ENCODE measurements at regions not wholly inside any gene's neighbourhood (a gene's known extent, or its start where the extent isn't known, plus 50 kb on each side); places are given as distances from the start of the nearest gene placed in this dataset.
"Not testable (repeated sequence)": the region's sequence is repeated elsewhere in the genome, so short reads cannot be mapped to it uniquely, and the experiment has no call there.

- ATAC-seq (replicated peaks in 6 of 8) = no peak
- no peak overlapping the region for H3K4me3 ChIP-seq
- 47 to 92% (median 66%) methylated on average over 1 to 10 of the region's 10 CpGs; no CpG with 5 or more reads in 1 of the 10 experiments for WGBS, 10 experiments
- no peaks in the 10 kb centered on the region for H3K4me1 ChIP-seq (replicated peaks in 1 of 2)
- in situ Hi-C loops (cut with MboI; ENCODE audit: low pct_unique_long_range_greater_than_20kb in 2 of 9, low sequenced_read_pairs in 9 of 9, unreplicated experiment in 9 of 9) = no loop called here
- no peak overlapping the region for H3K27ac ChIP-seq
Observed at GRCh38 chr17:31798205-31798724, 60.8 kb downstream of the COPRS start.

GRCh38 chr17:31795941-31796340, 63.1 kb downstream of the COPRS start:
- in situ Hi-C loops (cut with MboI; ENCODE audit: low pct_unique_long_range_greater_than_20kb in 2 of 9, low sequenced_read_pairs in 9 of 9, unreplicated experiment in 9 of 9); H3K27ac ChIP-seq; ATAC-seq (replicated peaks in 6 of 8); H3K4me3 ChIP-seq; H3K4me1 ChIP-seq (replicated peaks in 1 of 2): not testable (repeated sequence)
- 95 to 100% (median 100%) methylated on average over 1 to 5 of the region's 7 CpGs; no CpG with 5 or more reads in 2 of the 10 experiments for WGBS, 10 experiments

DNA sequence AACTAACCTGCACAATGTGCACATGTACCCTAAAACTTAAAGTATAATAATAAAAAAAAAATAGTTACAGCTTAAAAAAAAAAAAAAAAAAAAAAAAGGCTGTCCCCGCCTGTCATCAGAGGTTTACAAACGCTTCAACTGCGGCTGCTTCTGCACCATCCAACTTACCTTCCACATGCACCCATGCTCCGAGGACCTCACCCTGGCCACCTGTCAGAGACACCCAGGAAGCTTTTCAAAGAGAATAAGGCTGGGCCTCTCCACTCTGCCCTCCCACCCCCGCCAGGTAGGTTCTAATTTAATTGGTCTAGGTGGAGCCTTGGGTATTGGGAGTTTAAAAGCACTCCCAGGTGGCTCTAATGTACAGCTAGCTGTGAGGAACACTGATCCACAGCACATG, 64.9 kb downstream of the COPRS start:
- no peak for ATAC-seq (replicated peaks in 6 of 8)
- 60 to 100% (median 78%) methylated on average over 1 to 2 of the region's 5 CpGs; no CpG with 5 or more reads in 6 of the 10 experiments for WGBS, 10 experiments
- in situ Hi-C loops (cut with MboI; ENCODE audit: low pct_unique_long_range_greater_than_20kb in 2 of 9, low sequenced_read_pairs in 9 of 9, unreplicated experiment in 9 of 9) = no loop called here
- Histone ChIP-seq H3K4me1 (replicated peaks in 1 of 2) (no peaks in the 10 kb centered on the region), H3K27ac (no peak overlapping the region), H3K4me3 (no peak overlapping the region)

DNA sequence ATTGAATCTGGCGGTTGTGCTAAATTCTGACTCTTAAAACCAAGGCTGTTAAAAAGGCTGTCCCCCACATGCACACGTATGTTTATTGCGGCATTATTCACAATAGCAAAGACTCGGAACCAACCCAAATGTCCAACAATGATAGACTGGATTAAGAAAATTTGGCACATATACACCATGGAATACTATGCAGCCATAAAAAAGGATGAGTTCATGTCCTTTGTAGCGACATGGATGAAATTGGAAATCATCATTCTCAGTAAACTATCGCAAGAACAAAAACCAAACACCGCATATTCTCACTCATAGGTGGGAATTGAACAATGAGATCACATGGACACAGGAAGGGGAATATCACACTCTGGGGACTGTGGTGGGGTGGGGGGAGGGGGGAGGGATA, 65.4 kb downstream of the COPRS start:
- H3K4me3 ChIP-seq; H3K27ac ChIP-seq; H3K4me1 ChIP-seq (replicated peaks in 1 of 2); ATAC-seq (replicated peaks in 6 of 8); in situ Hi-C loops (cut with MboI; ENCODE audit: low pct_unique_long_range_greater_than_20kb in 2 of 9, low sequenced_read_pairs in 9 of 9, unreplicated experiment in 9 of 9): not testable (repeated sequence)
- 77 to 92% (median 90%) methylated on average over 2 to 3 of the region's 7 CpGs; no CpG with 5 or more reads in 7 of the 10 experiments for WGBS, 10 experiments

- Histone ChIP-seq H3K4me3 (no peak overlapping the region), H3K4me1 (replicated peaks in 1 of 2) (no peaks in the 10 kb centered on the region), H3K27ac (no peak overlapping the region)
- in situ Hi-C loops (cut with MboI; ENCODE audit: low pct_unique_long_range_greater_than_20kb in 2 of 9, low sequenced_read_pairs in 9 of 9, unreplicated experiment in 9 of 9) = no loop called here
- 17 to 100% (median 72%) methylated on average over 1 to 6 of the region's 6 CpGs; no CpG with 5 or more reads in 1 of the 10 experiments for WGBS, 10 experiments
- ATAC-seq (replicated peaks in 6 of 8) = no peak
Observed at GRCh38 chr17:31792007-31792585, 66.9 kb downstream of the COPRS start.

GRCh38 chr17:31789707-31790505, 69.1 kb downstream of the COPRS start:
- H3K4me3 ChIP-seq = no peak overlapping the region
- in situ Hi-C loops (cut with MboI; ENCODE audit: low pct_unique_long_range_greater_than_20kb in 2 of 9, low sequenced_read_pairs in 9 of 9, unreplicated experiment in 9 of 9) = no loop called here
- no peak for ATAC-seq (replicated peaks in 6 of 8)
- no peaks in the 10 kb centered on the region for H3K4me1 ChIP-seq (replicated peaks in 1 of 2)
- 51 to 93% (median 83%) methylated on average over 2 to 8 of the region's 12 CpGs; no CpG with 5 or more reads in 1 of the 10 experiments for WGBS, 10 experiments
- H3K27ac ChIP-seq = no peak overlapping the region

DNA sequence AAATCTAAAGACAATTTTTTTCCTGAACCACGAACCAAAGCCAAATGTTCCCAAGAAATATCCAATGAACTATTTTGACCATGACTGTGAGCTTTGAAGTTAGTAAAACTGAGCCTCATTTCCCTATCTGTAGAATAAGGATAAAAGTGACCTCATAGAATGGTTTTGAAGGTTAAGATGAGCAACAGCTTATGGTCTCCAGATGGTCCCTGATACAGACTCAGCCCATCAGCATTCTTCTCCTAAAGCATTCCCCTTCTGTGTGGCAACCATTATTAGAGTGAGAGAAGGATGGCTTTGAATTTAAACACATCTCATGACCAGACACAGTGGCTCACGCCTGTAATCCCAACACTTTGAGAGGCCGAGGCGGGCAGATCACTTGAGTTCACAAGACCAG, 70.1 kb downstream of the COPRS start:
- WGBS, 10 experiments = 41 to 100% (median 94%) methylated on average over 1 to 4 of the region's 4 CpGs; no CpG with 5 or more reads in 1 of the 10 experiments
- H3K4me3 ChIP-seq = no peak overlapping the region
- ATAC-seq (replicated peaks in 6 of 8) = no peak
- no peak overlapping the region for H3K27ac ChIP-seq
- H3K4me1 ChIP-seq (replicated peaks in 1 of 2) = no peaks in the 10 kb centered on the region
- in situ Hi-C loops (cut with MboI; ENCODE audit: low pct_unique_long_range_greater_than_20kb in 2 of 9, low sequenced_read_pairs in 9 of 9, unreplicated experiment in 9 of 9) = no loop called here

DNA sequence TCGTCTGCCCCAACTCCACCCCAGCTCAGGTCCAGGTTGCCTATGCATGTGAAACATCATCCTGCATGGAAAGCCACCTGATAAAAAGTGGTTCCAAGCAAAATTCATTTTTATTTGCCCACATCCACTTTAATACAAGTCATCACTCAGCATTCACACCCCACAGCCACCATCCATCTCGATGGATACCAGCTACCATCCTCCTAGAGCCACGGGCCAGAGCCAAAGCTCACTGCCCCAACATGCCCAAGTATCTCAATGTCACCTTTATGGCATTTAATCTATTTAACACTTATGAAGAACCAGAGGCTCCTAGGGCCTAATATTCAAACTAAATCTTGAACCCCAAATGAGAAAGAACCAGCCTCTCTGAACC, 70.5 kb downstream of the COPRS start:
- Histone ChIP-seq H3K4me3 (no peak overlapping the region), H3K4me1 (replicated peaks in 1 of 2) (no peaks in the 10 kb centered on the region), H3K27ac (no peak overlapping the region)
- in situ Hi-C loops (cut with MboI; ENCODE audit: low pct_unique_long_range_greater_than_20kb in 2 of 9, low sequenced_read_pairs in 9 of 9, unreplicated experiment in 9 of 9) = no loop called here
- 17 to 100% (median 77%) methylated on average over 1 to 3 of the region's 3 CpGs; no CpG with 5 or more reads in 3 of the 10 experiments for WGBS, 10 experiments
- no peak for ATAC-seq (replicated peaks in 6 of 8)

DNA sequence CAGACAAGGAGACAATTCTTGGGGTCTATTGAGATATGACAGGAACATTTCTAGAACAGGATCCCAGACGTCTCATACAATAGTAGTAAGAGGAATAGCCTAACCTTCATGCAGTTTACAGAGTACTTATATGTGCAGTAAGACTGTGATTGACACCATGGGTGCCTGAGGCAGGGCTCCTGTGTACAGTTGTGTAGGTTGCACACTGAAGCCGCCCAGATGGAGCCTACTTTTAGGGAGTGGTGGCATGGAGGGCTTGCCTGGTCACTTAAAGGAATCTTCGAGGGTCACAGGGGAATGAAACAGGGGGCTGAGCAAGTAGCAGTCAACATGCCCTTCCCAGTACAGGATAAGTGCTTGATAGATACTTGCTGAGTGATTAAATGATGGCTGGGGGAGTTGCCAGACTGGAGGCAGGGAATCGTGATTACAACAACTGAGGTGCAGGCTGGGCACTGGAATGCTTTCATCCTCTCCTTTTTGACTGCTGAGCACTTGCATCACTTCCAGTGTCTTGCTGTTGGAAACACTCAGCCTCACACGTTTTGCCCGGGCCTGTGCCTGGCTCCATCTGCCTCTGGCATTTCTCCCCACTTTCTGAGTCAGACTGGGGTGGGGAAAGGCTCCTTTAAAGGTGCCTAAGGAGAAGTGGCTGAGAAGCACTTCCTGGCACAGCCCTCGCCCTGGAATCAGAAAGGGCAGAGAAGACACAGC, 71.0 kb downstream of the COPRS start:
- Histone ChIP-seq H3K4me1 (replicated peaks in 1 of 2) (no peaks in the 10 kb centered on the region), H3K4me3 (no peak overlapping the region), H3K27ac (no peak overlapping the region)
- 18 to 88% (median 55%) methylated on average over 1 to 5 of the region's 7 CpGs; no CpG with 5 or more reads in 3 of the 10 experiments for WGBS, 10 experiments
- ATAC-seq (replicated peaks in 6 of 8) = peak in 3 of 8 experiments; percentile 23 to 98 (median 97)
- in situ Hi-C loops (cut with MboI; ENCODE audit: low pct_unique_long_range_greater_than_20kb in 2 of 9, low sequenced_read_pairs in 9 of 9, unreplicated experiment in 9 of 9) = no loop called here

- no peak for ATAC-seq (replicated peaks in 6 of 8)
- WGBS, 10 experiments = 70 to 95% (median 76%) methylated on average over 1 to 6 of the region's 7 CpGs
- no peak overlapping the region for H3K27ac ChIP-seq
- in situ Hi-C loops (cut with MboI; ENCODE audit: low pct_unique_long_range_greater_than_20kb in 2 of 9, low sequenced_read_pairs in 9 of 9, unreplicated experiment in 9 of 9) = no loop called here
- no peak overlapping the region for H3K4me3 ChIP-seq
- no peaks in the 10 kb centered on the region for H3K4me1 ChIP-seq (replicated peaks in 1 of 2)
Observed at GRCh38 chr17:31786796-31787481, 72.1 kb downstream of the COPRS start.

DNA sequence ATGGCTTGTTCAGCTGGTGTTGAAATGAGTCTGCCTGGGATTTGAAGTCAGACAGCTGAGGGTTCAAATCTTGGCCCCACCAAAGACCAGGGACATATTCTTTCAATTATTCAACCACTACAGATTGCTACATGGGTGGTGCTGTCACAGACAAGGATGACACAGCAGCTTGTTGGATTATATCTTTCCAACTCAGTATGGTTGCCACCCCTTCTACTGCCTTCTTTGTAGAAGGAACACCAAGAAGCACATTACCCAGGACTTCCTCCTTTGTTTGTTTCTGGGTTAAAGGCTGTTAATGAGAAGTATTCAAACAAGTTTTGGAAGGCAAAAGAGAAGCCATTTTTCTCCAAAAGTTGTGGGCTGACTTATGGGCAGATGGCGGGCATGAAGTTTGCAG, 78.6 kb downstream of the COPRS start:
- Histone ChIP-seq H3K4me3 (no peak overlapping the region), H3K4me1 (replicated peaks in 1 of 2) (no peaks in the 10 kb centered on the region), H3K27ac (no peak overlapping the region)
- in situ Hi-C loops (cut with MboI; ENCODE audit: low pct_unique_long_range_greater_than_20kb in 2 of 9, low sequenced_read_pairs in 9 of 9, unreplicated experiment in 9 of 9) = no loop called here
- WGBS, 10 experiments = 56 to 100% (median 75%) methylated on average over 1 of the region's 1 CpG; no CpG with 5 or more reads in 3 of the 10 experiments
- peak in 2 of 8 experiments; percentile 54 to 78 for ATAC-seq (replicated peaks in 6 of 8)

DNA sequence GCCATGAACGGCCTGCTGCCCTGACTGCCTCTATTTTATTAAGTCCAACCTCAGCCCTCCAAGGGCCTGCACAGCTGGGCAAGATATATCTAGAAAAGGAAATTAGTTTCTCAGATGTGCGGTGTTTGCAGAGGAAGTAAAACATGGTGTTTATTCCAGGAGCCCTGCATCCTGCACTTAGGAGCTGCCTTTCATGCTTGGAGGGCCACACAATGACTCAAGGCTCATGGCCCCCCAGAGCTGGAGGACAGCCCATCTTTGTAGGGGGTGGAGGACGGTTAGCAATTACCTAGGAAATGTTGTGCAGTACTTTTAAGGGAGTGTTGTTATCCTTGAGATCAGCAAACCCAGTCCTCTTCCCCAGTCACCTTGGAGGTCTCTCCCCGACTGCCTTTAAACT, 80.5 kb downstream of the COPRS start:
- 30 to 71% (median 47%) methylated on average over 1 to 2 of the region's 4 CpGs; no CpG with 5 or more reads in 6 of the 10 experiments for WGBS, 10 experiments
- no peak overlapping the region for H3K4me3 ChIP-seq
- H3K4me1 ChIP-seq (replicated peaks in 1 of 2) = no peaks in the 10 kb centered on the region
- in situ Hi-C loops (cut with MboI; ENCODE audit: low pct_unique_long_range_greater_than_20kb in 2 of 9, low sequenced_read_pairs in 9 of 9, unreplicated experiment in 9 of 9) = no loop called here
- no peak for ATAC-seq (replicated peaks in 6 of 8)
- no peak overlapping the region for H3K27ac ChIP-seq

All from motor neuron (in vitro differentiated cells).